Transverse colon (tissue), 4 donors: ENCODE measurements at regions not wholly inside any gene's neighbourhood (a gene's known extent, or its start where the extent isn't known, plus 50 kb on each side); places are given as distances from the start of the nearest gene placed in this dataset.

ENCODE experiments used
- DNase-seq: peaks from one replicate; pipeline ENCODE4 v3.0.0-alpha.2; 2019
- H3K27ac ChIP-seq, 4 donors: fragments of 200-600 bp; sonication (generic); 2 replicates each; pipeline ENCODE4 v1.5.1; 2016 to 2018; ENCODE audit warnings: inconsistent platforms in 4 of 4
- H3K27me3 ChIP-seq: fragments of 200-600 bp; sonication (generic); 2 replicates; pipeline ENCODE4 v1.5.1; 2017; ENCODE audit warnings: inconsistent platforms
- H3K36me3 ChIP-seq, 4 donors: fragments of 200-600 bp; sonication (generic); 2 replicates each; pipeline ENCODE4 v1.5.1; 2017 to 2019; ENCODE audit warnings: inconsistent platforms in 4 of 4
- H3K4me1 ChIP-seq, 4 donors: fragments of 200-600 bp; sonication (generic); 2 replicates each; pipeline ENCODE4 v1.5.1; 2017 to 2020; ENCODE audit warnings: inconsistent platforms in 4 of 4
- H3K4me3 ChIP-seq, 4 donors: fragments of 200-600 bp; sonication (generic); 1 replicate in 1 of 4; 2 replicates in 3 of 4; pipeline versions ENCODE4 v1.5.1 to v1.6.1; 2017 to 2019; ENCODE audit warnings: inconsistent platforms in 4 of 4
- H3K9me3 ChIP-seq, 2 donors: fragments of 200-600 bp; sonication (generic); 2 replicates each; pipeline ENCODE4 v1.5.1; 2017 to 2019; ENCODE audit warnings: inconsistent platforms in 2 of 2
- EP300 ChIP-seq: sonication (generic); formaldehyde crosslinking; IDR thresholded peaks from one replicate; pipeline ENCODE4 v1.6.1; 2017; ENCODE audit warnings: antibody characterized with exemption, low read depth
- POLR2A ChIP-seq: fragments of 450-650 bp; IDR thresholded peaks from one replicate; pipeline ENCODE4 v1.6.1; 2016; ENCODE audit warnings: antibody characterized with exemption, mild to moderate bottlenecking, moderate library complexity
- POLR2AphosphoS5 ChIP-seq, 3 donors: sonication (generic); formaldehyde crosslinking; IDR thresholded peaks; one replicate each; pipeline ENCODE4 v1.6.1; 2016; ENCODE audit warnings: antibody characterized with exemption in 3 of 3
- WGBS, 2 donors: methylation state at CpG; one replicate each; pipeline ENCODE4 v1.1.5; 2018; ENCODE audit warnings: low coverage in 1 of 2; 5-methylcytosine and 5-hydroxymethylcytosine counted together
- in situ Hi-C, 4 donors: fragments of 200-750 bp; cut with MboI; loops; one replicate each; pipeline versions ENCODE4 v1.15.0 to v1.15.1; 2017; ENCODE audit warnings: low sequenced_read_pairs in 3 of 4, low pct_ligation_motif_present in 1 of 4, low pct_unique_long_range_greater_than_20kb in 1 of 4
- intact Hi-C: fragments of 100-400 bp; cut with DNase I; formaldehyde crosslinking; loops from one replicate; pipeline ENCODE4 v1.15.1; 2023; ENCODE audit warnings: low total_unique reads
- TF ChIP-seq, protein P1 (sequence below), 5 experiments: fragments of 200-600 bp in 3 of 5; fragments of 450-650 bp in 2 of 5; sonication (generic) in 3 of 5; IDR thresholded peaks; 1 replicate in 2 of 5; 2 replicates in 3 of 5; pipeline ENCODE4 v1.5.1; 2016 to 2017; ENCODE audit warnings: antibody characterized with exemption in 5 of 5, inconsistent platforms in 3 of 5, mild to moderate bottlenecking in 2 of 5, moderate library complexity in 1 of 5

GRCh38 chr2:228956701-228957474 lies 314.2 kb downstream of the PID1 start:
- H3K4me1 ChIP-seq, result no peaks in the 10 kb centered on the region
- no peaks in the 10 kb centered on the region for H3K9me3 ChIP-seq
- no peak overlapping the region for H3K27ac ChIP-seq
- WGBS, 2 donors, result 69 to 70% methylated on average over 7 of the region's 7 CpGs
- intact Hi-C loops (no loop called here), in situ Hi-C loops (no loop called here)
- TF ChIP-seq POLR2AphosphoS5 (IDR thresholded peaks at IDR 0.05) (no peak), POLR2A (no peak), EP300 (no peak)
- TF ChIP-seq, protein P1, sequence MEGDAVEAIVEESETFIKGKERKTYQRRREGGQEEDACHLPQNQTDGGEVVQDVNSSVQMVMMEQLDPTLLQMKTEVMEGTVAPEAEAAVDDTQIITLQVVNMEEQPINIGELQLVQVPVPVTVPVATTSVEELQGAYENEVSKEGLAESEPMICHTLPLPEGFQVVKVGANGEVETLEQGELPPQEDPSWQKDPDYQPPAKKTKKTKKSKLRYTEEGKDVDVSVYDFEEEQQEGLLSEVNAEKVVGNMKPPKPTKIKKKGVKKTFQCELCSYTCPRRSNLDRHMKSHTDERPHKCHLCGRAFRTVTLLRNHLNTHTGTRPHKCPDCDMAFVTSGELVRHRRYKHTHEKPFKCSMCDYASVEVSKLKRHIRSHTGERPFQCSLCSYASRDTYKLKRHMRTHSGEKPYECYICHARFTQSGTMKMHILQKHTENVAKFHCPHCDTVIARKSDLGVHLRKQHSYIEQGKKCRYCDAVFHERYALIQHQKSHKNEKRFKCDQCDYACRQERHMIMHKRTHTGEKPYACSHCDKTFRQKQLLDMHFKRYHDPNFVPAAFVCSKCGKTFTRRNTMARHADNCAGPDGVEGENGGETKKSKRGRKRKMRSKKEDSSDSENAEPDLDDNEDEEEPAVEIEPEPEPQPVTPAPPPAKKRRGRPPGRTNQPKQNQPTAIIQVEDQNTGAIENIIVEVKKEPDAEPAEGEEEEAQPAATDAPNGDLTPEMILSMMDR (IDR thresholded peaks at IDR 0.05), result no peak
- H3K36me3 ChIP-seq, result no peaks in the 10 kb centered on the region
- H3K27me3 ChIP-seq, result no peaks in the 10 kb centered on the region
- DNase-seq, result no peak
- no peak overlapping the region for H3K4me3 ChIP-seq

DNA sequence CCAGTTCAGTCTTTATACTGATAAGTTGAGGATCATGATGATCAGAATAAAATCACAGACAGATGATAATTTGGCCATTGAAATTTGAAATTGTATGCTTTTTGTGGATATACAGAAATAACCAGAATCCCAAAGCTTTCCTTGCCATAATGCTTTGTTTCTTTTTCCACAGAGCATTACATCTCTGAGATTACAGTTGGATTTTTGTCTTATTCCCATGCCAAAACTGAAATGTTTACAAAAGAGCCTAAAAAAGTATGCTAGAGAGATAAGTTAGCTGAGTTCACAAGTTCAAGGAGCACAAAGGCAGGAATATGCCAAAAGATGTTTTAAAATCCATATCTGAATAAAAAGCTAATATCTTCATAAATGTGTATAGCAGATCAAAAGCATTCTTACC lies 321.3 kb downstream of the PID1 start:
- Histone ChIP-seq H3K27me3 (no peaks in the 10 kb centered on the region), H3K36me3 (no peaks in the 10 kb centered on the region), H3K4me3 (no peak overlapping the region), H3K27ac (no peak overlapping the region), H3K4me1 (no peaks in the 10 kb centered on the region), H3K9me3 (no peaks in the 10 kb centered on the region)
- in situ Hi-C loops (no loop called here), intact Hi-C loops (no loop called here)
- no peak for DNase-seq
- TF ChIP-seq EP300 (no peak), POLR2AphosphoS5 (IDR thresholded peaks at IDR 0.05) (no peak), POLR2A (no peak)
- TF ChIP-seq, protein P1 (IDR thresholded peaks at IDR 0.05), result no peak

GRCh38 chr2:228945710-228946109 lies 325.4 kb downstream of the PID1 start:
- 53% methylated on average over 1 of the region's 1 CpG; no CpG with 5 or more reads in 1 of the 2 donors for WGBS, 2 donors
- Histone ChIP-seq H3K9me3 (no peaks in the 10 kb centered on the region), H3K4me1 (no peaks in the 10 kb centered on the region), H3K36me3 (no peaks in the 10 kb centered on the region), H3K27me3 (no peaks in the 10 kb centered on the region), H3K27ac (no peak overlapping the region), H3K4me3 (no peak overlapping the region)
- DNase-seq, result no peak
- intact Hi-C loops (no loop called here), in situ Hi-C loops (no loop called here)
- TF ChIP-seq EP300 (no peak), POLR2A (no peak), POLR2AphosphoS5 (IDR thresholded peaks at IDR 0.05) (no peak)
- TF ChIP-seq, protein P1 (IDR thresholded peaks at IDR 0.05), result no peak

DNA sequence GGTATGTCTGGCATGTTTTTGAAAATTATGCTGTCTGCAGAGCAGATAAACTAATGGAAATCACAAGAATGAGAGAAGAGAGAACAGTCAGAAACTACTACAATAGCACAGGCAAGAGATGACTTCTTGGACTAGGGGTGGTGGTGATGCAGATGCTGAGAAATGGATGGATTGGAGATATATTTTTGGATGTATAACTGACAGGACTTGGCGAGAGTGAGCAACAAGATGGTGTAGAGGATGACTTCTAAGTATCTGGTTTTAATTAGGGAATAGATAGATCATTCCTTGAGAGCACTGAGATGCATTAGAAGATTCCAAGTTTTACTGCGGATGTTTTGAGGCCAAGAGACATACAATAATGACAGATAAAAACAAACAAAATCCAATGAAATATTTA lies 328.2 kb downstream of the PID1 start:
- H3K27ac ChIP-seq, result no peak overlapping the region
- H3K9me3 ChIP-seq, result no peaks in the 10 kb centered on the region
- no peak for DNase-seq
- H3K4me3 ChIP-seq, result no peak overlapping the region
- no peaks in the 10 kb centered on the region for H3K4me1 ChIP-seq
- H3K27me3 ChIP-seq, result no peaks in the 10 kb centered on the region
- intact Hi-C loops (no loop called here), in situ Hi-C loops (no loop called here)
- no peak for TF ChIP-seq POLR2AphosphoS5 (IDR thresholded peaks at IDR 0.05)
- no peak for TF ChIP-seq POLR2A
- no peak for TF ChIP-seq EP300
- TF ChIP-seq, protein P1 (IDR thresholded peaks at IDR 0.05), result no peak
- whole genome bisulfite sequencing, 2 donors, result 75 to 82% methylated on average over 2 of the region's 2 CpGs
- no peaks in the 10 kb centered on the region for H3K36me3 ChIP-seq
